HFFc6 (cell line): ENCODE measurements at regions not wholly inside any gene's neighbourhood (a gene's known extent, or its start where the extent isn't known, plus 50 kb on each side); places are given as distances from the start of the nearest gene placed in this dataset.

Experiments
- DNase-seq: peaks from one replicate; pipeline ENCODE4 v3.0.0-alpha.2; 2018
- H3K27ac Mint-ChIP-seq: 2 replicates; pipeline ENCODE4 v1.8.0; 2020; ENCODE audit warnings: mild to moderate bottlenecking, mixed read lengths
- H3K27me3 Mint-ChIP-seq: 2 replicates; pipeline ENCODE4 v1.8.0; 2021; ENCODE audit warnings: mild to moderate bottlenecking, moderate library complexity, mixed read lengths; ENCODE audit not compliant: insufficient read depth
- H3K36me3 Mint-ChIP-seq: 2 replicates; pipeline ENCODE4 v1.8.0; 2021; ENCODE audit warnings: low read depth, mixed read lengths
- H3K4me1 Mint-ChIP-seq: 2 replicates; pipeline ENCODE4 v1.8.0; 2020; ENCODE audit warnings: low read depth, mixed read lengths
- H3K4me3 Mint-ChIP-seq: 2 replicates; pipeline ENCODE4 v1.8.0; 2020; ENCODE audit warnings: mild to moderate bottlenecking, moderate library complexity, mixed read lengths
- H3K9me3 Mint-ChIP-seq: 2 replicates; pipeline ENCODE4 v1.8.0; 2020; ENCODE audit warnings: mild to moderate bottlenecking, mixed read lengths
- CTCF ChIP-seq: fragments of 200-600 bp; sonication (generic); IDR thresholded peaks from 2 replicates; pipeline ENCODE4 v1.5.0; 2021; ENCODE audit warnings: antibody characterized with exemption, mild to moderate bottlenecking

GRCh38 chr2:147550995-147551731, 293.7 kb upstream of the ACVR2A start:
- peaks cover 62% of the 10 kb centered on the region for H3K9me3 Mint-ChIP-seq

GRCh38 chr2:147549054-147549453, 295.8 kb upstream of the ACVR2A start:
- H3K4me1 Mint-ChIP-seq, result no peaks in the 10 kb centered on the region
- no peaks in the 10 kb centered on the region for H3K27me3 Mint-ChIP-seq
- TF ChIP-seq CTCF, result no peak
- H3K9me3 Mint-ChIP-seq, result peaks cover 60% of the 10 kb centered on the region
- no peaks in the 10 kb centered on the region; the same call in 1 of the 2 replicates for H3K36me3 Mint-ChIP-seq
- H3K27ac Mint-ChIP-seq, result no peak overlapping the region
- H3K4me3 Mint-ChIP-seq, result no peak overlapping the region
- no peak for DNase-seq

More at GRCh38 chr2:147550995-147551731, 293.7 kb upstream of the ACVR2A start:
- H3K4me3 Mint-ChIP-seq, result no peak overlapping the region
- no peaks in the 10 kb centered on the region for H3K4me1 Mint-ChIP-seq
- DNase-seq, result no peak
- no peaks in the 10 kb centered on the region; the same call in 1 of the 2 replicates for H3K36me3 Mint-ChIP-seq
- TF ChIP-seq CTCF, result no peak
- no peaks in the 10 kb centered on the region for H3K27me3 Mint-ChIP-seq
- H3K27ac Mint-ChIP-seq, result no peak overlapping the region

- Mint-ChIP-seq H3K4me3 (no peak overlapping the region), H3K27me3 (no peaks in the 10 kb centered on the region), H3K36me3 (no peaks in the 10 kb centered on the region), H3K9me3 (peaks cover 58% of the 10 kb centered on the region), H3K4me1 (no peaks in the 10 kb centered on the region), H3K27ac (no peak overlapping the region)
- TF ChIP-seq CTCF, result no peak
- DNase-seq, result no peak
These were observed 296.4 kb upstream of the ACVR2A start for GRCh38 chr2:147548451-147548850.

- Mint-ChIP-seq H3K27ac (no peak overlapping the region), H3K4me1 (no peaks in the 10 kb centered on the region), H3K27me3 (no peaks in the 10 kb centered on the region; the same call in 1 of the 2 replicates), H3K36me3 (no peaks in the 10 kb centered on the region; the same call in 1 of the 2 replicates), H3K4me3 (no peak overlapping the region), H3K9me3 (peaks cover 58% of the 10 kb centered on the region)
- DNase-seq, result no peak
- TF ChIP-seq CTCF, result no peak
These were observed 297.4 kb upstream of the ACVR2A start for GRCh38 chr2:147547440-147547839.

GRCh38 chr2:147546109-147546508, 298.7 kb upstream of the ACVR2A start:
- Mint-ChIP-seq H3K27me3 (no peaks in the 10 kb centered on the region; the same call in 1 of the 2 replicates), H3K27ac (no peak overlapping the region)
- no peak for DNase-seq

More at GRCh38 chr2:147546109-147546508, 298.7 kb upstream of the ACVR2A start:
- H3K4me3 Mint-ChIP-seq, result no peak overlapping the region
- H3K36me3 Mint-ChIP-seq, result peaks cover 4% of the 10 kb centered on the region; the same call in 1 of the 2 replicates
- no peak for TF ChIP-seq CTCF
- H3K4me1 Mint-ChIP-seq, result no peaks in the 10 kb centered on the region
- peaks cover 71% of the 10 kb centered on the region for H3K9me3 Mint-ChIP-seq
